Skin epidermis (tissue), 12 donors: ENCODE measurements at regions not wholly inside any gene's neighbourhood (a gene's known extent, or its start where the extent isn't known, plus 50 kb on each side); places are given as distances from the start of the nearest gene placed in this dataset.
"Not testable (repeated sequence)": the region's sequence is repeated elsewhere in the genome, so short reads cannot be mapped to it uniquely, and the experiment has no call there.

Experiments
- H3K27ac ChIP-seq, 21 experiments: fragments of 200-600 bp; sonication (generic) in 11 of 21; one replicate each; pipeline ENCODE4 v1.5.0; 2020; ENCODE audit warnings: mild to moderate bottlenecking in 3 of 21, inconsistent platforms in 2 of 21, moderate library complexity in 2 of 21
- H3K4me3 ChIP-seq, 7 experiments: fragments of 200-600 bp; sonication (generic) in 2 of 7; one replicate each; pipeline ENCODE4 v1.5.0; 2020; ENCODE audit warnings: inconsistent platforms in 2 of 7, mild to moderate bottlenecking in 2 of 7, moderate library complexity in 1 of 7

- H3K27ac ChIP-seq, result no peak overlapping the region
- no peak overlapping the region for H3K4me3 ChIP-seq
Observed at GRCh38 chr10:45526309-45526905, 146.2 kb downstream of the ZFAND4 start.

DNA sequence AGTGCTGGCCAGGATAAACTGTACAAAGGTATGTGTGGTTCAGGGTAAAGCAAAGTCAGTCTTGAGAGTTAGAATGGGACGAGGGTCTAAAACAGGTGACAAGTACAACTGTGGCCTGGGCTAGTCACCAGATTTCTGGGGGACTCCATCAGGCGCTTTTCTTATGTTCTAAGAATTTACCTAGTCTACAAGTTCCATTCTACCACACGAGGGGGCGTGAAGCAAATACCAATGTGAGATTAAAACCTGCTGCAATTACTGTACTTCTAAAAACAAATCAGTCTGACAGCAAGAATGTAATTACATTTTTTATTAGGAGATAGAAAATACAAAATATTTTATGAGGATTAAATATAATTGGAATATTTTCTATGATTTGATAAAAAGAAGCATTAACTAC lies 146.5 kb downstream of the ALOX5 start:
- Histone ChIP-seq H3K4me3 (no peak overlapping the region), H3K27ac (no peak overlapping the region)

DNA sequence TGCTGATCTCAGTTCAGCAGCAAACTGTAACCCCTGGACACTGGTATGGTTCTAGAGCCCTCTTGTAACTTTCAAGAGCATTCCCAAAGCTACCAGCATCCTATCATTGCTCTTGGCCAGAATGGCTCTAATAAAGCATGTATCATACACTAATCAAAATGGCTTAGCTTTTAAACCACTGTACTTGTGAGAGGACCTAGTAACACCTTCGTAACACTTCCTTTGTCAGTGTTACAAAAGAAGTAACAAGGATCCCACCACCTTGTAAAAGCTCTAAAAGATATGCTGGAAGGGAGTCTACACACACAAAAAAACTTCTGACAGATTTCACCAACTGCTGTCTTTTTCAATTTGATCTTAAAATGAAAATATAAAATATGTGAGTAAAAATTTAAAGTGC lies 144.7 kb downstream of the ALOX5 start:
- Histone ChIP-seq H3K4me3 (no peak overlapping the region), H3K27ac (no peak overlapping the region)

- H3K4me3 ChIP-seq, result no peak overlapping the region
- H3K27ac ChIP-seq, result no peak overlapping the region
Observed at GRCh38 chr10:45515630-45516029, 141.6 kb downstream of the ALOX5 start.

DNA sequence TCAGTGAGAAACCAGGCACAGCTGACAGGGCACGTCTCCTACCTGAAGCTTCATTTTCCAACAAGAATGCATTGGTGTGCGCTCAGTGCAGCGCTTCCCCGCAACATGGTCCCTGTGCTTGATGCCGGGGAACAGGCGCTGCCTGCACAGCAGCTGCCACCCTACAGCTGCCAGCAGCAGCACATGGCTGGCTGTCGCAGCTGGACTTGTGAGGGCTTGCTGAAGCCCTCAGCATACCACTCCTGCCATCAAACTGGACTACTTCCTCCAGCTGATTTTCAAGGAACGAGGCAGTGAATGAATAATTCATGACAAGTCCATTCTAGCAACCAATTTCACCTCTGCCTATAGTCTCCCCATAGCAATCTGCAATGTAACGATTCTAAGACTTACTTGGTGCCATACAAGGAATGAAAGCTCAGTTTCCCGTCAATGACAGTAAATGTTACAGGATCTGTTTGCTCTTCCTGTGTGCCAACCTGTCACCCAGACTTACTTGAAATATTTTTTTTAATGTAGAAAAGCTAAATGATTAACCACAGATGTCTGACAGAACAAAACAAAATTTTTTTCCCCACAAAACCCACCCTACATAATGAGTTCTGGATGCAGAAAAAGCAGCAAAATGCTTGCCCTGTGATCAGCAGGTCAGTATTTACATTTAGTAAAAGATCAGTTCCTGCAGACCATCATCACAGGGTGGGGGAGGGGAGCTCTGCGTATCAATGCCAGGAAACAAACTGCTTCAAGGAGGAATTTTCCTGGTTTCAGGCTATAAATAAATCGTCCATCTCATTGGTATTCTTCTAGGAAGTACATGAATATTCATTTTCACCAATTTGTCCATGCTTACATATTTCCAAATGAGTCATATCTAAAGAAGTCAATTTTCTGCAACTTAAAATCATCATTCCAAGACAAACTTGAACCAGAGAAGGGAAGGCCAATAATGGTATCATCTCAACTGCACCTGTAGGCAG lies 140.6 kb downstream of the ALOX5 start:
- no peak overlapping the region for H3K27ac ChIP-seq
- H3K4me3 ChIP-seq, result no peak overlapping the region

- no peak overlapping the region for H3K4me3 ChIP-seq
- H3K27ac ChIP-seq, result no peak overlapping the region
Observed at GRCh38 chr10:45513551-45513950, 139.5 kb downstream of the ALOX5 start.

GRCh38 chr10:45511926-45512325 lies 137.9 kb downstream of the ALOX5 start:
- not testable (repeated sequence) for H3K27ac ChIP-seq

GRCh38 chr10:45509491-45509890 lies 135.5 kb downstream of the ALOX5 start:
- H3K4me3 ChIP-seq, result no peak overlapping the region
- no peak overlapping the region for H3K27ac ChIP-seq

More at GRCh38 chr10:45511926-45512325, 137.9 kb downstream of the ALOX5 start:
- not testable (repeated sequence) for H3K4me3 ChIP-seq

- Histone ChIP-seq H3K27ac (no peak overlapping the region), H3K4me3 (no peak overlapping the region)
Observed at GRCh38 chr10:45505311-45505710, 131.3 kb downstream of the ALOX5 start.

DNA sequence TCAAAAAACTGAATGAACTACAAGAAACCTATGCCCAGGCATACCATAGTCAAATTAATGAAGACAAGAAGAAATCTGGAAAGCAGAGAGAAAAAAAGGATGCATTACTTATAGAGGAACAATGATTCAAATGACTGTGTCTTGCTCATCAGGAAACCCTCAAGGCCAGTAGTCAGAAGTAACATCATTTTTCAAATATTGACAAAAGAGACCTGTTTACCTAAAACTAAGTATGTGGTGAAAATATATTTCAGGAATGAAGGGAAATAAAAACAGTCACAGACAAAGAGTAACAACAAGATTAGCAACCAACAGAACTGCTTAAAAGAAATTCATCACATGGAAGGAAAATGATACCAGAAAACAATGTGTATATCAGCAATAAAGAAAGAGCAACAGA lies 128.4 kb downstream of the ALOX5 start:
- H3K4me3 ChIP-seq, result no peak overlapping the region
- H3K27ac ChIP-seq, result no peak overlapping the region

DNA sequence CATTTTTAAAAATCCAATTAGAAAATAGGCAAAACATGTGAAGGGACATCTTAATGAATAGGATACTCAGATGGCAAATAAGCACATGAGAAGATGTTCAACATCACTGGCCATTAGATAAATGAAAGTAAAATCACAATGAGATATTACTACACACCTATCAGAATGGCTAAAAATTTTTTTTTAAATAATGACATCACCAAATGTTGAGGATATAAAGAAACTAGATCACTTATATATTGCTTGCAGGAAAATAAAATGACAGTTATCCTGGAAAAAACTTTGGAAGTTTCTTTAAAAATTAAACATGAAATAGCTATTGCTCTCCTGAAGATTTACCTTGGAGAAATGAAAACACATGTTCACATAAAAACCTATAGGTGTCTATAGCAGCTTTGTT lies 127.8 kb downstream of the ALOX5 start:
- H3K4me3 ChIP-seq, result no peak overlapping the region
- H3K27ac ChIP-seq, result no peak overlapping the region

DNA sequence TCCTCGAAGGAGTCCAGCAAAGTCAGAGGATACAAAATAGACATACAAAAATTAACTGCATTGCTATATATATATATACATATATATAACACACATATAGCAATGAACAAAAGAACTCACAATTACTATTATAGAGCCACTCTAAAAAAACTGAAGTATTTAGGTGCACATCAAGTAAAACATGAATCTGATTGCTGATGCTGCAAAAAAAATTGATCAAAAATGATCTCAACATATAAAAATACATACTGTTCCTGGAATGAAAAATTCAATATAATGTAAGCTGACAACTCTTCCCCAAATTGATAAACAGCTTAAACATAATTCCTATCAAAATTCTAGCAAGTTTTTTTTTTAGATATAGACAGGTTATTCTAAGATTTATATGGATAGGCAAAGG lies 126.8 kb downstream of the ALOX5 start:
- H3K27ac ChIP-seq, result no peak overlapping the region
- H3K4me3 ChIP-seq, result no peak overlapping the region

- Histone ChIP-seq H3K4me3 (no peak overlapping the region), H3K27ac (no peak overlapping the region)
Observed at GRCh38 chr10:45500304-45500703, 126.3 kb downstream of the ALOX5 start.

- Histone ChIP-seq H3K27ac (no peak overlapping the region), H3K4me3 (no peak overlapping the region)
Observed at GRCh38 chr10:45495438-45496152, 121.6 kb downstream of the ALOX5 start.
